ENCODE measurements at regions not wholly inside any gene's neighbourhood (a gene's known extent, or its start where the extent isn't known, plus 50 kb on each side); places are given as distances from the start of the nearest gene placed in this dataset.

- Histone ChIP-seq H3K9ac (replicated peaks; ENCODE audit: extremely low read depth, insufficient read depth, low read length) (no peak overlapping the region), H3K9me1 (replicated peaks; ENCODE audit: control insufficient read depth, extremely low read depth, insufficient read depth, low read length) (no peaks in the 10 kb centered on the region), H3K27ac (ENCODE audit: insufficient read depth, low read depth, low read length) (no peak overlapping the region), H3K9me3 (replicated peaks; ENCODE audit: control insufficient read depth, insufficient read depth, low read length) (no peaks in the 10 kb centered on the region), H4K20me1 (replicated peaks; ENCODE audit: control insufficient read depth, extremely low read depth, insufficient read depth, low read length) (no peaks in the 10 kb centered on the region), H3K36me3 (ENCODE audit: control insufficient read depth in 2 of 2, extremely low read depth in 1 of 2, insufficient read depth in 2 of 2, low read length in 2 of 2) (no peaks in the 10 kb centered on the region), H3K4me2 (ENCODE audit: insufficient read depth, low read length) (no peak overlapping the region), H3K79me2 (ENCODE audit: control insufficient read depth, insufficient read depth, low read length) (no peaks in the 10 kb centered on the region), H3K4me1 (ENCODE audit: control insufficient read depth, extremely low read depth, insufficient read depth, low read length) (no peaks in the 10 kb centered on the region), H3K27me3 (ENCODE audit: control insufficient read depth in 2 of 2, insufficient read depth in 2 of 2, low read length in 2 of 2) (no peaks in the 10 kb centered on the region), H3K4me3 (replicated peaks in 1 of 3; ENCODE audit: insufficient read depth in 1 of 3, low read depth in 1 of 3, low read length in 3 of 3) (no peak overlapping the region), H2AFZ (ENCODE audit: low read depth, low read length) (no peak overlapping the region)
- DNase-seq (ENCODE audit: low read depth, low spot score), result no peak
- intact Hi-C loops (cut with micrococcal nuclease) (no loop called here), dilution Hi-C loops (cut with MboI; ENCODE audit: extremely low pct_ligation_motif_present, low sequenced_read_pairs) (no loop called here)
- FAIRE-seq, result no peak
- POLR2A ChIA-PET, result no interaction called here
- TF ChIP-seq EZH2 (IDR thresholded peaks at IDR 0.05; ENCODE audit: borderline replicate concordance, low read depth, low read length, severe bottlenecking) (no peak), GATA2 (IDR thresholded peaks at IDR 0.05; ENCODE audit: insufficient read depth, insufficient read length, low read depth, low read length) (no peak), MYC (IDR thresholded peaks at IDR 0.05; ENCODE audit: low read depth, low read length) (no peak), POLR2AphosphoS5 (IDR thresholded peaks at IDR 0.05; ENCODE audit: insufficient read depth, low read depth, low read length) (no peak), POLR2A (IDR thresholded peaks at IDR 0.05; ENCODE audit: low read depth, low read length) (no peak)
- CTCF ChIA-PET, result no interaction called here
- no TSS peak for BruUV-seq (replicated peaks)
These were observed 1244.1 kb upstream of the CDH6 start for GRCh38 chr5:29949301-29949872.

DNA sequence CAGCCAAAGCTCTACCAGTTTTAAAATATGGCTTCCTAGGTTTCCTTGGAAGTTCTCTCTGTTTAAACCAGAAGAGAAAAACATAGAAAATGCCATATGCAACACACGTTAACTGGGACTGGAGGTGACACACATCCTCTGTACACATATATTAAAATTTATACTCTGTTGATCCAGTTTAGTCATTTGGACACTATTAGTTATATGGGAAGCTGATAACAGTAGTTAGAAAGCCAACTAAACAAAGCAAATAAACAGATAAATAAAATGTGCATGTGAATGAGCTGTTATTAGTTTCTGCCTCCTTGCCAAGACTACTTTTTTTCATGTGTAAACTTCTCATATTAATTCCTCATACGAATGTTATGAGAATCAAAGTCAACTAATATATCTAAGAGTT lies 1249.2 kb upstream of the CDH6 start:
- H2AFZ ChIP-seq (ENCODE audit: low read depth, low read length), result no peak overlapping the region
- H4K20me1 ChIP-seq (replicated peaks; ENCODE audit: control insufficient read depth, extremely low read depth, insufficient read depth, low read length), result no peaks in the 10 kb centered on the region
- no peaks in the 10 kb centered on the region for H3K9me1 ChIP-seq (replicated peaks; ENCODE audit: control insufficient read depth, extremely low read depth, insufficient read depth, low read length)
- H3K27ac ChIP-seq (ENCODE audit: insufficient read depth, low read depth, low read length), result no peak overlapping the region
- no peaks in the 10 kb centered on the region for H3K36me3 ChIP-seq (ENCODE audit: control insufficient read depth in 2 of 2, extremely low read depth in 1 of 2, insufficient read depth in 2 of 2, low read length in 2 of 2)
- no peak overlapping the region for H3K4me2 ChIP-seq (ENCODE audit: insufficient read depth, low read length)
- H3K9me3 ChIP-seq (replicated peaks; ENCODE audit: control insufficient read depth, insufficient read depth, low read length), result no peaks in the 10 kb centered on the region
- TF ChIP-seq JUN (IDR thresholded peaks at IDR 0.05; ENCODE audit: borderline replicate concordance, insufficient read depth, insufficient read length, low read depth) (no peak), FOS (IDR thresholded peaks at IDR 0.05; ENCODE audit: borderline replicate concordance, insufficient read depth, low read length) (no peak), POLR2AphosphoS5 (IDR thresholded peaks at IDR 0.05; ENCODE audit: insufficient read depth, low read depth, low read length) (no peak), EZH2 (IDR thresholded peaks at IDR 0.05; ENCODE audit: borderline replicate concordance, low read depth, low read length, severe bottlenecking) (no peak), GATA2 (IDR thresholded peaks at IDR 0.05; ENCODE audit: insufficient read depth, insufficient read length, low read depth, low read length) (no peak), MAX (IDR thresholded peaks at IDR 0.05; ENCODE audit: insufficient read depth, insufficient read length) (no peak), CTCF (IDR thresholded peaks at IDR 0.05; ENCODE audit: extremely low read depth in 1 of 2, insufficient read depth in 1 of 2, low read depth in 1 of 2, low read length in 2 of 2) (no peak), POLR2A (IDR thresholded peaks at IDR 0.05; ENCODE audit: low read depth, low read length) (no peak), MYC (IDR thresholded peaks at IDR 0.05; ENCODE audit: low read depth, low read length) (no peak)
- H3K4me3 ChIP-seq (replicated peaks in 1 of 3; ENCODE audit: insufficient read depth in 1 of 3, low read depth in 1 of 3, low read length in 3 of 3), result no peak overlapping the region
- ChIA-PET CTCF (no interaction called here), POLR2A (no interaction called here)
- H3K27me3 ChIP-seq (ENCODE audit: control insufficient read depth in 2 of 2, insufficient read depth in 2 of 2, low read length in 2 of 2), result no peaks in the 10 kb centered on the region
- FAIRE-seq (no peak), DNase-seq (ENCODE audit: low read depth, low spot score) (no peak)
- no peaks in the 10 kb centered on the region for H3K4me1 ChIP-seq (ENCODE audit: control insufficient read depth, extremely low read depth, insufficient read depth, low read length)
- H3K9ac ChIP-seq (replicated peaks; ENCODE audit: extremely low read depth, insufficient read depth, low read length), result no peak overlapping the region
- H3K79me2 ChIP-seq (ENCODE audit: control insufficient read depth, insufficient read depth, low read length), result no peaks in the 10 kb centered on the region
- dilution Hi-C loops (cut with MboI; ENCODE audit: extremely low pct_ligation_motif_present, low sequenced_read_pairs), result no loop called here
- intact Hi-C loops (cut with micrococcal nuclease), result no loop called here
- no TSS peak for BruUV-seq (replicated peaks)

Measured in endothelial cell of umbilical vein (primary cell).